Caco-2 (cell line): ENCODE measurements at regions not wholly inside any gene's neighbourhood (a gene's known extent, or its start where the extent isn't known, plus 50 kb on each side); places are given as distances from the start of the nearest gene placed in this dataset.

Experiments used
- BruUV-seq: library from RNA; stranded (reverse); fragments of 400-500 nt; replicated peaks from 2 replicates; lab custom pipeline; 2021; lab: Mats Ljungman, UMichigan
- CTCF ChIA-PET: fragments of 300-600 bp; sonication (Branson Sonifier 250); formaldehyde crosslinking; loops from one replicate; lab custom pipeline; 2022; ENCODE audit warnings: antibody characterized with exemption; lab: Charles Lee
- POLR2A ChIA-PET: fragments of 300-600 bp; sonication (Branson Sonifier 250); formaldehyde crosslinking; loops from one replicate; lab custom pipeline; 2022; ENCODE audit warnings: antibody characterized with exemption; lab: Charles Lee
- DNase-seq, 2 experiments: peaks; one replicate each; pipeline versions ENCODE4 v3.0.0 to v3.0.0-alpha.2; 2020 to 2022
- H3K27me3 ChIP-seq: replicated peaks from 2 replicates; pipeline ENCODE4 v1.6.0; 2011; ENCODE audit warnings: low read length; ENCODE audit not compliant: control insufficient read depth, insufficient read depth
- H3K36me3 ChIP-seq: 2 replicates; pipeline ENCODE4 v1.5.1; 2011; ENCODE audit warnings: low read length; ENCODE audit not compliant: control insufficient read depth, insufficient read depth
- H3K4me1 ChIP-seq: fragments of 250-450 bp; sonication (Bioruptor Pico); 2 replicates; pipeline ENCODE4 v1.5.1; 2020; ENCODE audit warnings: mild to moderate bottlenecking
- H3K4me3 ChIP-seq: 2 replicates; pipeline ENCODE4 v1.5.1; 2011; ENCODE audit warnings: low read depth, mild to moderate bottlenecking, control low read depth, low read length
- H3K9me3 ChIP-seq: fragments of 250-450 bp; sonication (Bioruptor Pico); 2 replicates; pipeline ENCODE4 v1.5.1; 2020; ENCODE audit warnings: mild to moderate bottlenecking, moderate library complexity
- H3K27ac Mint-ChIP-seq: one replicate; pipeline ENCODE4 v1.8.0; 2022; ENCODE audit warnings: mixed read lengths; ENCODE audit not compliant: unreplicated experiment
- H3K27me3 Mint-ChIP-seq: one replicate; pipeline ENCODE4 v1.8.0; 2022; ENCODE audit warnings: mixed read lengths; ENCODE audit not compliant: insufficient read depth, unreplicated experiment
- H3K36me3 Mint-ChIP-seq: one replicate; pipeline ENCODE4 v1.8.0; 2022; ENCODE audit warnings: mild to moderate bottlenecking, mixed read lengths; ENCODE audit not compliant: insufficient read depth, unreplicated experiment
- H3K4me1 Mint-ChIP-seq: one replicate; pipeline ENCODE4 v1.8.0; 2022; ENCODE audit warnings: low read depth, mixed read lengths; ENCODE audit not compliant: unreplicated experiment
- H3K4me3 Mint-ChIP-seq: one replicate; pipeline ENCODE4 v1.8.0; 2022; ENCODE audit warnings: mild to moderate bottlenecking, moderate library complexity, mixed read lengths; ENCODE audit not compliant: unreplicated experiment
- H3K9me3 Mint-ChIP-seq: one replicate; pipeline ENCODE4 v1.8.0; 2022; ENCODE audit warnings: mixed read lengths; ENCODE audit not compliant: unreplicated experiment
- intact Hi-C: fragments of 100-400 bp; cut with micrococcal nuclease; formaldehyde crosslinking; loops from one replicate; pipeline ENCODE4 v1.10.0; 2022; ENCODE audit not compliant: unreplicated experiment
- TF ChIP-seq, protein P1 (sequence below), 2 experiments: fragments of 200-600 bp in 1 of 2; IDR thresholded peaks; 1 replicate in 1 of 2; 2 replicates in 1 of 2; pipeline versions ENCODE4 v1.5.1 to v1.8.0; 2011 to 2022; ENCODE audit warnings: antibody characterized with exemption in 1 of 2, control low read depth in 1 of 2, inconsistent platforms in 1 of 2, low read depth in 1 of 2, low read length in 1 of 2, mild to moderate bottlenecking in 1 of 2, moderate library complexity in 1 of 2; ENCODE audit not compliant: insufficient read depth in 1 of 2, severe bottlenecking in 1 of 2, unreplicated experiment in 1 of 2

DNA sequence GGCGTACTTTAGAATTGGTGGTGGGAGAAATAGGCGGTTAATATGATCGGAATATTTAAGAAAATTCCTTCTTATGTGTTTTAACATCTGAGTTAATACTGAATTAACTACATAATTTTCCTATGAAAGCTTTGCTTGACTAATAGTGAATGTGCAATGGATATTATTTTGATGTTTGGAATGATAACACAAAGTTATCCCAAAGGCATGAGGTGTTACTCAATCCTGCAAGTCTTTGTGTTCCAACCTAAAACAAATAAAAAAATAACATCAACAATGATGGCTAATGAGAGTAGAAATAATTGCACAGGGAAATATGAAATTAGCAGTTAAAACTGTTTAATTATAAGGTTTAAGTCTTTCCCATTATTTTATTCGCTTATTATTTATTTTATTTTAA is 183.6 kb upstream of the ARSJ start:
- H3K27ac Mint-ChIP-seq: no peak overlapping the region
- CTCF ChIA-PET: no interaction called here
- H3K9me3 Mint-ChIP-seq: peaks cover 9% of the 10 kb centered on the region
- no peaks in the 10 kb centered on the region for H3K36me3 ChIP-seq
- no peaks in the 10 kb centered on the region for H3K36me3 Mint-ChIP-seq
- no peaks in the 10 kb centered on the region for H3K27me3 Mint-ChIP-seq
- peaks cover 5% of the 10 kb centered on the region for H3K4me1 Mint-ChIP-seq
- H3K4me3 ChIP-seq: no peak overlapping the region
- peaks cover 13% of the 10 kb centered on the region for H3K4me1 ChIP-seq
- intact Hi-C loops: no loop called here
- H3K4me3 Mint-ChIP-seq: no peak overlapping the region
- no peak for DNase-seq
- H3K9me3 ChIP-seq: peaks cover 7% of the 10 kb centered on the region; the same call in 1 of the 2 replicates
- POLR2A ChIA-PET: no interaction called here
- H3K27me3 ChIP-seq: no peaks in the 10 kb centered on the region
- BruUV-seq: no TSS peak
- TF ChIP-seq, protein P1, sequence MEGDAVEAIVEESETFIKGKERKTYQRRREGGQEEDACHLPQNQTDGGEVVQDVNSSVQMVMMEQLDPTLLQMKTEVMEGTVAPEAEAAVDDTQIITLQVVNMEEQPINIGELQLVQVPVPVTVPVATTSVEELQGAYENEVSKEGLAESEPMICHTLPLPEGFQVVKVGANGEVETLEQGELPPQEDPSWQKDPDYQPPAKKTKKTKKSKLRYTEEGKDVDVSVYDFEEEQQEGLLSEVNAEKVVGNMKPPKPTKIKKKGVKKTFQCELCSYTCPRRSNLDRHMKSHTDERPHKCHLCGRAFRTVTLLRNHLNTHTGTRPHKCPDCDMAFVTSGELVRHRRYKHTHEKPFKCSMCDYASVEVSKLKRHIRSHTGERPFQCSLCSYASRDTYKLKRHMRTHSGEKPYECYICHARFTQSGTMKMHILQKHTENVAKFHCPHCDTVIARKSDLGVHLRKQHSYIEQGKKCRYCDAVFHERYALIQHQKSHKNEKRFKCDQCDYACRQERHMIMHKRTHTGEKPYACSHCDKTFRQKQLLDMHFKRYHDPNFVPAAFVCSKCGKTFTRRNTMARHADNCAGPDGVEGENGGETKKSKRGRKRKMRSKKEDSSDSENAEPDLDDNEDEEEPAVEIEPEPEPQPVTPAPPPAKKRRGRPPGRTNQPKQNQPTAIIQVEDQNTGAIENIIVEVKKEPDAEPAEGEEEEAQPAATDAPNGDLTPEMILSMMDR (IDR thresholded peaks at IDR 0.05; ENCODE audit: insufficient read depth in 1 of 2, low read depth in 1 of 2, low read length in 1 of 2, severe bottlenecking in 1 of 2, unreplicated experiment in 1 of 2): no peak

DNA sequence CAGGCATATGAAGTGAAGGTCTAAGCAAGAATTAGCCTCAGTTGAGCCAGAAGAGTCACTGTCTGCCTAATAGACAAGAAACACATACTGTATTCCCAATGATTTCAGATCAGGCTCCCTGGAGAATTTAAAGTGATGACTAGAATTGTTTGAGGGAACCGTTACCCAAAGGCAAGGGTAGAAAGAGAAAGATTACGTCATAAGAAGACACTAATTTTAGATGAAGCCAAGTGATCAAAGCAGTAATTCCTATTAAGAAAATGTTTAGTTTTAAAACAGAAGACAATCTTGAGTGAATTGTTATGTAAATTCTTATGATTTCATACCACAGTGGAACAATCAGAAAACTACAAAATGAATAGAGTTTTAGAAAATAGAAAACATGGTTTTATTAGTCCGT is 194.5 kb upstream of the ARSJ start:
- ChIA-PET POLR2A (no interaction called here), CTCF (no interaction called here)
- H3K27ac Mint-ChIP-seq: no peak overlapping the region
- TF ChIP-seq, protein P1 (IDR thresholded peaks at IDR 0.05; ENCODE audit: insufficient read depth in 1 of 2, low read depth in 1 of 2, low read length in 1 of 2, severe bottlenecking in 1 of 2, unreplicated experiment in 1 of 2): no peak
- no peaks in the 10 kb centered on the region for H3K4me1 ChIP-seq
- peaks cover 12% of the 10 kb centered on the region for H3K4me1 Mint-ChIP-seq
- no peak overlapping the region for H3K4me3 ChIP-seq
- H3K36me3 Mint-ChIP-seq: no peaks in the 10 kb centered on the region
- no peaks in the 10 kb centered on the region for H3K27me3 Mint-ChIP-seq
- H3K27me3 ChIP-seq: no peaks in the 10 kb centered on the region
- no TSS peak for BruUV-seq
- peaks cover 18% of the 10 kb centered on the region for H3K9me3 Mint-ChIP-seq
- DNase-seq: no peak
- H3K9me3 ChIP-seq: no peaks in the 10 kb centered on the region
- H3K4me3 Mint-ChIP-seq: no peak overlapping the region
- intact Hi-C loops: no loop called here
- H3K36me3 ChIP-seq: no peaks in the 10 kb centered on the region

DNA sequence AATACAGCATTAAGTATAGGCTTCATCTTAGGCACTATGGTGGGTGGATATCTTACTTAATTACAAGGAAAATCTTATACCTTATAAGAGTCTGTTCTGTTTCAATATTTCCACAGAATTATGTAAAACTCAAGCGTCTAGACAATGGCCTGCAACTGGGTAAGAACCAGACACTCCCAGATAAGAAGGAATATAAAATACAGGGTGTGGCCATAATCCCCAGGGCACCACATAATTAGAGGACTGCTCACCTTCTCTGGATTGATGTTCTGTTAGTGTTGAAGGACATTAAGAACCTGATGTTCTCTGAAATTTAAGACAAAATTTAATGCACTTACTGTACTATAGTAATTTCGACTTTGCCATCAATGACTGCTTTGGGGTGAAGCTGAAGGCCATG is 198.2 kb upstream of the ARSJ start:
- intact Hi-C loops: no loop called here
- no peak overlapping the region for H3K27ac Mint-ChIP-seq
- no peaks in the 10 kb centered on the region; the same call in 1 of the 2 replicates for H3K9me3 ChIP-seq
- TF ChIP-seq, protein P1 (IDR thresholded peaks at IDR 0.05; ENCODE audit: insufficient read depth in 1 of 2, low read depth in 1 of 2, low read length in 1 of 2, severe bottlenecking in 1 of 2, unreplicated experiment in 1 of 2): no peak
- no TSS peak for BruUV-seq
- H3K36me3 Mint-ChIP-seq: no peaks in the 10 kb centered on the region
- H3K27me3 Mint-ChIP-seq: no peaks in the 10 kb centered on the region
- no peaks in the 10 kb centered on the region for H3K27me3 ChIP-seq
- no peak overlapping the region for H3K4me3 Mint-ChIP-seq
- H3K4me3 ChIP-seq: no peak overlapping the region
- no peak for DNase-seq
- no peaks in the 10 kb centered on the region for H3K4me1 ChIP-seq
- H3K9me3 Mint-ChIP-seq: peaks cover 34% of the 10 kb centered on the region
- peaks cover 13% of the 10 kb centered on the region for H3K4me1 Mint-ChIP-seq
- CTCF ChIA-PET: no interaction called here
- POLR2A ChIA-PET: no interaction called here
- H3K36me3 ChIP-seq: no peaks in the 10 kb centered on the region
